Smooth muscle cell (in vitro differentiated cells): ENCODE measurements at regions not wholly inside any gene's neighbourhood (a gene's known extent, or its start where the extent isn't known, plus 50 kb on each side); places are given as distances from the start of the nearest gene placed in this dataset.

ENCODE experiments used
- DNase-seq: peaks from one replicate; lab custom pipeline; 2025; ENCODE audit not compliant: unreplicated experiment; lab: John Stamatoyannopoulos, UW
- H2AFZ ChIP-seq: fragments of 200-600 bp; sonication (generic); 2 replicates; pipeline ENCODE4 v1.6.0; 2016; ENCODE audit warnings: antibody characterized with exemption, low read depth, mild to moderate bottlenecking
- H3F3A ChIP-seq: fragments of 200-600 bp; sonication (generic); 2 replicates; pipeline ENCODE4 v1.6.0; 2017; ENCODE audit warnings: antibody characterized with exemption, low read depth
- H3K27ac ChIP-seq: fragments of 200-600 bp; sonication (generic); 2 replicates; pipeline ENCODE4 v1.5.1; 2016; ENCODE audit warnings: low read depth, mild to moderate bottlenecking
- H3K27me3 ChIP-seq: fragments of 200-600 bp; sonication (generic); 2 replicates; pipeline ENCODE4 v1.6.1; 2016; ENCODE audit warnings: low read depth, mild to moderate bottlenecking
- H3K36me3 ChIP-seq: fragments of 200-600 bp; sonication (generic); 2 replicates; pipeline ENCODE4 v1.5.1; 2016; ENCODE audit warnings: low read depth
- H3K4me1 ChIP-seq: fragments of 200-600 bp; sonication (generic); 2 replicates; pipeline ENCODE4 v1.5.1; 2016; ENCODE audit warnings: low read depth
- H3K4me2 ChIP-seq: fragments of 200-600 bp; sonication (generic); 2 replicates; pipeline ENCODE4 v1.6.0; 2016; ENCODE audit warnings: mild to moderate bottlenecking
- H3K4me3 ChIP-seq: fragments of 200-600 bp; sonication (generic); 2 replicates; pipeline ENCODE4 v1.5.1; 2016; ENCODE audit warnings: mild to moderate bottlenecking
- H3K79me2 ChIP-seq: fragments of 200-600 bp; sonication (generic); 2 replicates; pipeline ENCODE4 v1.6.0; 2016; ENCODE audit warnings: low read depth, mild to moderate bottlenecking
- H3K9ac ChIP-seq: fragments of 200-600 bp; sonication (generic); 2 replicates; pipeline ENCODE4 v1.6.0; 2016; ENCODE audit warnings: low read depth
- H3K9me3 ChIP-seq: fragments of 200-600 bp; sonication (generic); replicated peaks from 2 replicates; pipeline ENCODE4 v1.5.1; 2016; ENCODE audit warnings: low read depth
- H4K20me1 ChIP-seq: fragments of 200-600 bp; sonication (generic); 2 replicates; pipeline ENCODE4 v1.6.0; 2016; ENCODE audit warnings: low read depth
- WGBS: methylation state at CpG from one replicate; pipeline ENCODE4 v1.1.7; 2016; ENCODE audit warnings: low lambda C conversion rate; 5-methylcytosine and 5-hydroxymethylcytosine counted together
- TF ChIP-seq, protein P1 (sequence below): fragments of 200-600 bp; sonication (generic); IDR thresholded peaks from 2 replicates; pipeline ENCODE4 v1.5.1; 2017; ENCODE audit warnings: borderline replicate concordance, mild to moderate bottlenecking, antibody characterized with exemption; ENCODE audit not compliant: insufficient read depth, poor library complexity, severe bottlenecking

DNA sequence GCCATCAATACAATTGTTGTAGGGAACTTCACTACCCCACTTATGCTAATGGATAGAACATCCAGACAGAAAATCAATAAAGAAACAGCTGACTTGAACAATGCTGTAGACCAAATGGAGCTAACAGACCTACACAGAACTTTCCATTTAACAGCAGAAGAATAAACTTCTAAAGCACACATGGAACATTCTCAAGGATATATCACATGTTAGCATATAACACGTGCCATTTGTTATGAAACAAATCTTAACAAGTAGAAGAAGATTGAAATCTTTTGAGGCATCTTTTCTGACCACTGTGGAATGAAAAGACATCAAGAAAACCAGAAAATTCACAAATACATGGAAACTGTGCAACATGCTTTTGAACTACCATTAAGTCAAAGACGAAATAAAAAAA, 62.5 kb upstream of the RNU6-8 start:
- peaks cover 6% of the 10 kb centered on the region for H3K36me3 ChIP-seq
- WGBS, result 89% methylated on average over 2 of the region's 2 CpGs
- H3K9ac ChIP-seq, result no peak overlapping the region
- no peak overlapping the region for H3K27ac ChIP-seq
- H2AFZ ChIP-seq, result no peak overlapping the region
- no peaks in the 10 kb centered on the region for H3F3A ChIP-seq
- H3K4me1 ChIP-seq, result no peaks in the 10 kb centered on the region
- H3K27me3 ChIP-seq, result no peaks in the 10 kb centered on the region
- H3K9me3 ChIP-seq, result peaks cover 26% of the 10 kb centered on the region
- no peak overlapping the region for H3K4me3 ChIP-seq
- H4K20me1 ChIP-seq, result no peaks in the 10 kb centered on the region
- DNase-seq, result no peak
- TF ChIP-seq, protein P1, sequence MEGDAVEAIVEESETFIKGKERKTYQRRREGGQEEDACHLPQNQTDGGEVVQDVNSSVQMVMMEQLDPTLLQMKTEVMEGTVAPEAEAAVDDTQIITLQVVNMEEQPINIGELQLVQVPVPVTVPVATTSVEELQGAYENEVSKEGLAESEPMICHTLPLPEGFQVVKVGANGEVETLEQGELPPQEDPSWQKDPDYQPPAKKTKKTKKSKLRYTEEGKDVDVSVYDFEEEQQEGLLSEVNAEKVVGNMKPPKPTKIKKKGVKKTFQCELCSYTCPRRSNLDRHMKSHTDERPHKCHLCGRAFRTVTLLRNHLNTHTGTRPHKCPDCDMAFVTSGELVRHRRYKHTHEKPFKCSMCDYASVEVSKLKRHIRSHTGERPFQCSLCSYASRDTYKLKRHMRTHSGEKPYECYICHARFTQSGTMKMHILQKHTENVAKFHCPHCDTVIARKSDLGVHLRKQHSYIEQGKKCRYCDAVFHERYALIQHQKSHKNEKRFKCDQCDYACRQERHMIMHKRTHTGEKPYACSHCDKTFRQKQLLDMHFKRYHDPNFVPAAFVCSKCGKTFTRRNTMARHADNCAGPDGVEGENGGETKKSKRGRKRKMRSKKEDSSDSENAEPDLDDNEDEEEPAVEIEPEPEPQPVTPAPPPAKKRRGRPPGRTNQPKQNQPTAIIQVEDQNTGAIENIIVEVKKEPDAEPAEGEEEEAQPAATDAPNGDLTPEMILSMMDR, result no peak
- no peaks in the 10 kb centered on the region for H3K79me2 ChIP-seq
- H3K4me2 ChIP-seq, result no peak overlapping the region

DNA sequence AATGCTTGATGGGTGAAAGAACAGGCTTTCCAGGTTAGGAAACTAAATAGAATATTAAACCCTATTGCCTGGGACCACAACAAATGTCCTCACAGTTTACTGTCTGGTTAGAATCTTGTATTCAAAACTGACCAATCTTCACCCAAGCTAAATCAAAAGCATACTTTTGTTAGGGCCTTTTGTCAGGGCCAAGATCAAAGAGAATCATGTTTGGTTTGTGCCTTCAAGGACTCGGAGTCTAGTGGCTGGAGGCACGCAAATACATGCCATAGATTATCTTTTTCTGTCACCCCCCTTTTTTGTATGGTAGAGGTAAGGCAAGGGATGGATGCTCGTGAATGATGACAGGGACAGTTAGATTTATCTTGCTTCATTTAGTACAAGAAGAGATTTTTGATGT, 51.1 kb upstream of the AKAP6 start:
- H3K4me3 ChIP-seq, result no peak overlapping the region
- H3K9ac ChIP-seq, result no peak overlapping the region
- H3K4me2 ChIP-seq, result no peak overlapping the region
- no peaks in the 10 kb centered on the region for H3K27me3 ChIP-seq
- no peaks in the 10 kb centered on the region for H3K4me1 ChIP-seq
- TF ChIP-seq, protein P1, result no peak
- H2AFZ ChIP-seq, result no peak overlapping the region
- DNase-seq, result no peak
- no peak overlapping the region for H3K27ac ChIP-seq
- H3F3A ChIP-seq, result no peaks in the 10 kb centered on the region
- H4K20me1 ChIP-seq, result no peaks in the 10 kb centered on the region
- WGBS, result 95% methylated on average over 3 of the region's 3 CpGs
- H3K79me2 ChIP-seq, result no peaks in the 10 kb centered on the region
- H3K36me3 ChIP-seq, result no peaks in the 10 kb centered on the region
- no peaks in the 10 kb centered on the region for H3K9me3 ChIP-seq
